Endothelial cell of umbilical vein (primary cell): ENCODE measurements at regions not wholly inside any gene's neighbourhood (a gene's known extent, or its start where the extent isn't known, plus 50 kb on each side); places are given as distances from the start of the nearest gene placed in this dataset.

Source experiments
- BruUV-seq: library from RNA; stranded (reverse); fragments of 400-500 nt; replicated peaks from 2 replicates; lab custom pipeline; 2021; lab: Mats Ljungman, UMichigan
- CTCF ChIA-PET: fragments of 300-600, 350-600 bp; sonication (Branson Sonifier 250); formaldehyde crosslinking; loops from one replicate; lab custom pipeline; 2021; ENCODE audit warnings: antibody characterized with exemption, inconsistent platforms; lab: Charles Lee
- POLR2A ChIA-PET: fragments of 300-600, 350-600 bp; sonication (Branson Sonifier 250); formaldehyde crosslinking; loops from one replicate; lab custom pipeline; 2021; ENCODE audit warnings: antibody characterized with exemption, inconsistent platforms; lab: Charles Lee
- DNase-seq: peaks from one replicate; pipeline ENCODE4 v3.0.0-alpha.2; 2011; ENCODE audit warnings: low read depth, low spot score
- FAIRE-seq: peaks from 2 replicates; lab custom pipeline; 2011; peaks lifted over from hg19 to GRCh38; lab: Jason Lieb, UNC
- H2AFZ ChIP-seq: 2 replicates; pipeline ENCODE4 v1.6.0; 2012; ENCODE audit warnings: low read depth, low read length, control low read depth, inconsistent platforms
- H3K27ac ChIP-seq: 2 replicates; pipeline ENCODE4 v1.5.1; 2011; ENCODE audit warnings: low read depth, mild to moderate bottlenecking, control low read depth, low read length, moderate library complexity; ENCODE audit not compliant: insufficient read depth
- H3K27me3 ChIP-seq, 2 experiments: 2 replicates each; pipeline versions ENCODE4 v1.6.0 to v1.6.1; 2011; ENCODE audit warnings: low read length in 2 of 2, mixed read lengths in 1 of 2; ENCODE audit not compliant: control insufficient read depth in 2 of 2, insufficient read depth in 2 of 2
- H3K36me3 ChIP-seq, 2 experiments: 2 replicates in 1 of 2; 3 replicates in 1 of 2; pipeline ENCODE4 v1.5.1; 2011; ENCODE audit warnings: low read length in 2 of 2, mild to moderate bottlenecking in 1 of 2, moderate library complexity in 1 of 2; ENCODE audit not compliant: control insufficient read depth in 2 of 2, insufficient read depth in 2 of 2; ENCODE audit errors: extremely low read depth in 1 of 2
- H3K4me1 ChIP-seq: 3 replicates; pipeline ENCODE4 v1.5.1; 2011; ENCODE audit warnings: mild to moderate bottlenecking, low read length; ENCODE audit not compliant: control insufficient read depth, insufficient read depth; ENCODE audit errors: extremely low read depth
- H3K4me2 ChIP-seq: 2 replicates; pipeline ENCODE4 v1.6.1; 2011; ENCODE audit warnings: low read length, control low read depth, mixed read lengths; ENCODE audit not compliant: insufficient read depth
- H3K4me3 ChIP-seq, 3 experiments: fragments of 200-600 bp in 1 of 3; sonication (generic), shearing (Covaris generic) in 1 of 3; replicated peaks in 1 of 3; 2 replicates each; pipeline ENCODE4 v1.5.1; 2011 to 2016; ENCODE audit warnings: control low read depth in 3 of 3, low read length in 3 of 3, mild to moderate bottlenecking in 2 of 3, inconsistent platforms in 1 of 3, low read depth in 1 of 3, moderate library complexity in 1 of 3; ENCODE audit not compliant: insufficient read depth in 1 of 3
- H3K79me2 ChIP-seq: 2 replicates; pipeline ENCODE4 v1.6.0; 2012; ENCODE audit warnings: low read length, inconsistent platforms; ENCODE audit not compliant: control insufficient read depth, insufficient read depth
- H3K9ac ChIP-seq: replicated peaks from 2 replicates; pipeline ENCODE3; 2011; ENCODE audit warnings: low read length, control low read depth; ENCODE audit not compliant: insufficient read depth; ENCODE audit errors: extremely low read depth
- H3K9me1 ChIP-seq: replicated peaks from 3 replicates; pipeline ENCODE4 v1.6.0; 2011; ENCODE audit warnings: mild to moderate bottlenecking, low read length; ENCODE audit not compliant: control insufficient read depth, insufficient read depth; ENCODE audit errors: extremely low read depth
- H3K9me3 ChIP-seq: replicated peaks from 2 replicates; pipeline ENCODE4 v1.5.1; 2012; ENCODE audit warnings: low read length, inconsistent platforms; ENCODE audit not compliant: control insufficient read depth, insufficient read depth
- H4K20me1 ChIP-seq: replicated peaks from 2 replicates; pipeline ENCODE3; 2011; ENCODE audit warnings: mild to moderate bottlenecking, low read length; ENCODE audit not compliant: control insufficient read depth, insufficient read depth; ENCODE audit errors: extremely low read depth
- EZH2 ChIP-seq: IDR thresholded peaks from 2 replicates; pipeline ENCODE4 v1.6.1; 2012; ENCODE audit warnings: borderline replicate concordance, low read depth, mild to moderate bottlenecking, moderate library complexity, low read length, inconsistent platforms; ENCODE audit not compliant: severe bottlenecking
- GATA2 ChIP-seq: IDR thresholded peaks from 2 replicates; pipeline ENCODE4 v1.7.0; 2011; ENCODE audit warnings: low read depth, mild to moderate bottlenecking, moderate library complexity, mixed read lengths, low read length; ENCODE audit not compliant: insufficient read length, insufficient read depth
- JUN ChIP-seq: IDR thresholded peaks from 2 replicates; pipeline ENCODE4 v1.6.1; 2011; ENCODE audit warnings: borderline replicate concordance, low read depth; ENCODE audit not compliant: insufficient read length, insufficient read depth
- MYC ChIP-seq: IDR thresholded peaks from one replicate; pipeline ENCODE4 v1.6.1; 2011; ENCODE audit warnings: mild to moderate bottlenecking, low read depth, low read length
- POLR2A ChIP-seq: IDR thresholded peaks from 2 replicates; pipeline ENCODE4 v1.6.1; 2012; ENCODE audit warnings: low read depth, mild to moderate bottlenecking, control low read depth, low read length
- dilution Hi-C: fragments of 300-500 bp; cut with MboI; formaldehyde crosslinking; loops from one replicate; pipeline ENCODE4 v1.15.0; 2019; ENCODE audit warnings: low sequenced_read_pairs; ENCODE audit not compliant: extremely low pct_ligation_motif_present
- intact Hi-C: fragments of 100-400 bp; cut with micrococcal nuclease; formaldehyde crosslinking; loops from one replicate; pipeline ENCODE4 v1.10.0; 2022
- TF ChIP-seq, protein P1 (sequence below): IDR thresholded peaks from 2 replicates; pipeline ENCODE4 v1.6.1; 2011; ENCODE audit not compliant: insufficient read depth, insufficient read length
- TF ChIP-seq, protein P2 (sequence below), 2 donors: IDR thresholded peaks; 1 replicate in 1 of 2; 2 replicates in 1 of 2; pipeline ENCODE4 v1.5.1; 2011; ENCODE audit warnings: low read length in 2 of 2, mild to moderate bottlenecking in 2 of 2, moderate library complexity in 2 of 2, control low read depth in 1 of 2, inconsistent platforms in 1 of 2, low read depth in 1 of 2; ENCODE audit not compliant: insufficient read depth in 1 of 2; ENCODE audit errors: extremely low read depth in 1 of 2

DNA sequence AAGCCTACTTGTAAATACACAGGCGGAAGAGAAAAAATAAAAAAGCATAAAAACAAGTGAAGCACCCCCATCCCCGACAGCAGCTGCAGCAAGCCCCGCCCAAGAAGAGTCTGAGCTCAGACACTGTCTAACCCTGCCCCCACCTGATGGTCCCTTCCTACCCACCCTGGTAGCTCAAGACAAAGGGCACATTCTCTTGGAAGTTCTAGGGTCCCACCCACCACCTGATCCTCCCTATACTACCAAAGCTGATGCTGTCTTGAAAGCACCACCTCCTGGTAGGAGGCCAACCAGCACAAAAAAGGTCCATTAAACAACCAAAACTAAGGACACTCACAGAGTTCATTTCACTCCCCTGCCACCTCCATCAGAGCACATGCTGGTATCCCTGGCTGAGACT, 308.2 kb downstream of the KLHL13 start:
- ChIA-PET POLR2A (no interaction called here), CTCF (no interaction called here)
- dilution Hi-C loops (no loop called here), intact Hi-C loops (no loop called here)
- Histone ChIP-seq H3K79me2 (no peaks in the 10 kb centered on the region), H3K9me3 (no peaks in the 10 kb centered on the region), H3K36me3 (no peaks in the 10 kb centered on the region), H3K9ac (no peak overlapping the region), H3K4me2 (no peak overlapping the region), H3K4me3 (no peak overlapping the region), H2AFZ (no peak overlapping the region), H3K27me3 (no peaks in the 10 kb centered on the region), H3K27ac (no peak overlapping the region), H4K20me1 (no peaks in the 10 kb centered on the region), H3K9me1 (no peaks in the 10 kb centered on the region), H3K4me1 (no peaks in the 10 kb centered on the region)
- no TSS peak for BruUV-seq
- TF ChIP-seq, protein P1, sequence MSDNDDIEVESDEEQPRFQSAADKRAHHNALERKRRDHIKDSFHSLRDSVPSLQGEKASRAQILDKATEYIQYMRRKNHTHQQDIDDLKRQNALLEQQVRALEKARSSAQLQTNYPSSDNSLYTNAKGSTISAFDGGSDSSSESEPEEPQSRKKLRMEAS = no peak
- TF ChIP-seq JUN = no peak
- TF ChIP-seq, protein P2, sequence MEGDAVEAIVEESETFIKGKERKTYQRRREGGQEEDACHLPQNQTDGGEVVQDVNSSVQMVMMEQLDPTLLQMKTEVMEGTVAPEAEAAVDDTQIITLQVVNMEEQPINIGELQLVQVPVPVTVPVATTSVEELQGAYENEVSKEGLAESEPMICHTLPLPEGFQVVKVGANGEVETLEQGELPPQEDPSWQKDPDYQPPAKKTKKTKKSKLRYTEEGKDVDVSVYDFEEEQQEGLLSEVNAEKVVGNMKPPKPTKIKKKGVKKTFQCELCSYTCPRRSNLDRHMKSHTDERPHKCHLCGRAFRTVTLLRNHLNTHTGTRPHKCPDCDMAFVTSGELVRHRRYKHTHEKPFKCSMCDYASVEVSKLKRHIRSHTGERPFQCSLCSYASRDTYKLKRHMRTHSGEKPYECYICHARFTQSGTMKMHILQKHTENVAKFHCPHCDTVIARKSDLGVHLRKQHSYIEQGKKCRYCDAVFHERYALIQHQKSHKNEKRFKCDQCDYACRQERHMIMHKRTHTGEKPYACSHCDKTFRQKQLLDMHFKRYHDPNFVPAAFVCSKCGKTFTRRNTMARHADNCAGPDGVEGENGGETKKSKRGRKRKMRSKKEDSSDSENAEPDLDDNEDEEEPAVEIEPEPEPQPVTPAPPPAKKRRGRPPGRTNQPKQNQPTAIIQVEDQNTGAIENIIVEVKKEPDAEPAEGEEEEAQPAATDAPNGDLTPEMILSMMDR (IDR thresholded peaks at IDR 0.05; ENCODE audit: extremely low read depth in 1 of 2, insufficient read depth in 1 of 2, low read depth in 1 of 2, low read length in 2 of 2) = no peak
- TF ChIP-seq EZH2 = no peak
- DNase-seq (no peak), FAIRE-seq (no peak)

DNA sequence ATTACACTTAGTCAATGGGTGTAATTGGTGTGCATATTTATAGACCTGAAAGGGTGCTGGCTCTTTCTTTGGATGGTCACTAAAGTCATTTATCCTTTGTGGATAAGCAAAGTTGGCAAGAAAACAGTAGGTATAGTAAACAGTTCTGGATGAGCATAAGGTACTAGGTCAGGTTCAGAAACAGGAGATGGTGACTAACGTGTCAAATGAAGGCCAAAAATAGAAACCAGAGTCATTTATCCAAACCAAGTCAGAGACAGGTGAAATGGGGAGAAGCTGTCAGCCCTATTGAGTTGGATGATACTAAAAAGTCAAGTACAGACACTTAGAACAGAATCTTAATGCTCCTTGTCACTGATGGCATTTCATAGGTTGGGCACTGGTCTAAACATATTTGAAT, 313.1 kb downstream of the KLHL13 start:
- ChIA-PET CTCF (no interaction called here), POLR2A (no interaction called here)
- no peak overlapping the region for H3K4me2 ChIP-seq
- H3K9ac ChIP-seq = no peak overlapping the region
- H3K4me3 ChIP-seq = no peak overlapping the region
- dilution Hi-C loops (no loop called here), intact Hi-C loops (no loop called here)
- FAIRE-seq = no peak
- H3K4me1 ChIP-seq = no peaks in the 10 kb centered on the region
- H2AFZ ChIP-seq = no peak overlapping the region
- no peaks in the 10 kb centered on the region for H4K20me1 ChIP-seq
- no peaks in the 10 kb centered on the region for H3K27me3 ChIP-seq
- no peak for DNase-seq
- H3K9me3 ChIP-seq = no peaks in the 10 kb centered on the region
- no peak overlapping the region for H3K27ac ChIP-seq
- no peaks in the 10 kb centered on the region for H3K9me1 ChIP-seq
- no peaks in the 10 kb centered on the region for H3K36me3 ChIP-seq
- TF ChIP-seq GATA2 (no peak), MYC (no peak), JUN (no peak), EZH2 (no peak), POLR2A (no peak)
- no peaks in the 10 kb centered on the region for H3K79me2 ChIP-seq
- BruUV-seq = no TSS peak
